ENCODE measurements at regions not wholly inside any gene's neighbourhood (a gene's known extent, or its start where the extent isn't known, plus 50 kb on each side); places are given as distances from the start of the nearest gene placed in this dataset.

- TF ChIP-seq, protein P1, sequence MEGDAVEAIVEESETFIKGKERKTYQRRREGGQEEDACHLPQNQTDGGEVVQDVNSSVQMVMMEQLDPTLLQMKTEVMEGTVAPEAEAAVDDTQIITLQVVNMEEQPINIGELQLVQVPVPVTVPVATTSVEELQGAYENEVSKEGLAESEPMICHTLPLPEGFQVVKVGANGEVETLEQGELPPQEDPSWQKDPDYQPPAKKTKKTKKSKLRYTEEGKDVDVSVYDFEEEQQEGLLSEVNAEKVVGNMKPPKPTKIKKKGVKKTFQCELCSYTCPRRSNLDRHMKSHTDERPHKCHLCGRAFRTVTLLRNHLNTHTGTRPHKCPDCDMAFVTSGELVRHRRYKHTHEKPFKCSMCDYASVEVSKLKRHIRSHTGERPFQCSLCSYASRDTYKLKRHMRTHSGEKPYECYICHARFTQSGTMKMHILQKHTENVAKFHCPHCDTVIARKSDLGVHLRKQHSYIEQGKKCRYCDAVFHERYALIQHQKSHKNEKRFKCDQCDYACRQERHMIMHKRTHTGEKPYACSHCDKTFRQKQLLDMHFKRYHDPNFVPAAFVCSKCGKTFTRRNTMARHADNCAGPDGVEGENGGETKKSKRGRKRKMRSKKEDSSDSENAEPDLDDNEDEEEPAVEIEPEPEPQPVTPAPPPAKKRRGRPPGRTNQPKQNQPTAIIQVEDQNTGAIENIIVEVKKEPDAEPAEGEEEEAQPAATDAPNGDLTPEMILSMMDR (IDR thresholded peaks at IDR 0.05): no peak
- TF ChIP-seq POLR2A (IDR thresholded peaks at IDR 0.05; ENCODE audit: low read depth): no peak
- TF ChIP-seq EP300 (IDR thresholded peaks at IDR 0.05): no peak
- TF ChIP-seq POLR2AphosphoS5 (IDR thresholded peaks at IDR 0.05): no peak
Measured at GRCh38 chr15:31163769-31164572, 62.4 kb upstream of the TRPM1 start.
